CD4-positive, alpha-beta T cell treated with Interleukin-6 at 100 ng/mL for 8 hours (primary cell): ENCODE measurements at regions not wholly inside any gene's neighbourhood (a gene's known extent, or its start where the extent isn't known, plus 50 kb on each side); places are given as distances from the start of the nearest gene placed in this dataset.

ENCODE experiments used
- DNase-seq: peaks from one replicate; pipeline ENCODE4 v3.0.0-alpha.2; 2020; ENCODE audit warnings: mixed read lengths, low spot score

DNA sequence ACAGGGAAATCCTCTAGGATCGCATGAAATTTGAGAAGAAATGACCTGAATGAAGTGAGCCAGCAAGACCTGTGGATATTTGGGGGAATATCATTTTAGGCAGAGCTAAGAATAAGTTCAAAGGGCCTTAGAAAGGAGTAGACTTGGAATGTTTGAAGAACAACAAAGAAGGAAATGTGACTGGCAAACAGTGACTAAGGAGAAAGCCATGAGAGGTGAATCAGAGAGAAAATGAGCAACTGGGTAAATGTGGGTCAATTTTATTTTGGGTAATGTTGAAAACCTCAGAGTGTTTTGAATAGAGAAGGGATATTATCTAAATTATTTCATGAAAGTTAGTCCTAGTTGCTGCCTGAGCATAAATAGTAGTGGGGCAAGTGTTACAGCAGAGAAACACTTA, 672.8 kb downstream of the LMO4 start:
- DNase-seq = no peak

- no peak for DNase-seq
Measured at GRCh38 chr1:88003255-88003654, 674.6 kb downstream of the LMO4 start.

DNA sequence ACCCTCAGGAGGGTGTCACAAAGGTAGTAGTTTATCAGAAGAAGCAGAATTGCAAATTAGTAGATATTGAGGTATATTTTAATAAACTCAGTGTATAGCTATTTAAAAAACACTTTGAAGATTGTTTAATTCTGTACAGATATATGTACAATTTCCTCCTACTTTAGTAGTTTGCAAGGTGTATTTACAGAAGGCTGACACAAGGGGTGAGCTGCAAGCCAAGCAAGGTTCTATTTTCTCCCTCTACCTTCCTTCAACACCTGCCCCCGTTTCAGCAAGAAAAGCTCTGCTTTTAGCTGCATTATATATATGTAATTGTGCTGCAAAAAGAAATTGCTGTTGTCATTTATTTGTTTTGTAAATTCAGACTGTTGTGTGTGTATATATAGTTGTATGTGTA, 674.2 kb upstream of the PKN2 start:
- no peak for DNase-seq

DNA sequence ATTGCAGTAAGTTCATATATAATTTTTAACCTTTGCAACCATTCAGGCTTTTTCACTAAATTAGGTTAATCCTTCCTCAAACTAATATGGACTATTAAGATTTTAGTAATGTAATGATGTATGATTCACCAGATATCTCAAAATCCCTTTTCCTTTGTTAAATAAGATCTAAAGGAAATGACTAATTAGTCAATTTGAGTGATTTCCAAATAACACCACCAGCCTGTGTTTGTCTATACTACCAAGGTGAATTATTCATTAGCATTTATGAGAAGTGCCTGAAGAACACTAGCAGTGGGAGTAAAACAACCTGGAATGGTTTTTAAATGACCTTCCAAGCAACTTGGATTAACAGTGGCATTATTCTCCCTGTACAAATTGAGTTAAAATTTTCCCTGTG, 670.6 kb upstream of the PKN2 start:
- DNase-seq = no peak

DNA sequence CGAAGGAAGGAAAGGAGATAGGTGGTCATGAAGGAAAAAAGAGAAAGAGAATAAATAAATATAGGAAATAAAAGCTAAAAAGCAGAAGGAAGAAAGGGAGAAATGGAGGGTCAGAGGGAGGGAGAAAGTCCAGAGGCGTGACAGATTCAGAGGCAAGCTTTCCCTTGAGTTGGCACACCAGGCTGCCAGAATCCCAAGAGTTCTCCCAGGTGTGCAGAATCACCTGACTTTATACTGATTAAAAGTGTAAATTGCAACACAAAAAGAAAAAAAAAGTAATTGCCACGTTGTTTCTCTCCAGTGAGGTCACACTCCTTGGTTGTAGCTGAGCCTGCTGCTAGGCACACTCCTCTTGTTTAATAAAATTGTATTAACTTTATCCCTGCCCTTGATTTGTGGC, 669.9 kb upstream of the PKN2 start:
- DNase-seq = no peak

GRCh38 chr1:88016947-88017346, 667.1 kb upstream of the PKN2 start:
- DNase-seq = no peak

DNA sequence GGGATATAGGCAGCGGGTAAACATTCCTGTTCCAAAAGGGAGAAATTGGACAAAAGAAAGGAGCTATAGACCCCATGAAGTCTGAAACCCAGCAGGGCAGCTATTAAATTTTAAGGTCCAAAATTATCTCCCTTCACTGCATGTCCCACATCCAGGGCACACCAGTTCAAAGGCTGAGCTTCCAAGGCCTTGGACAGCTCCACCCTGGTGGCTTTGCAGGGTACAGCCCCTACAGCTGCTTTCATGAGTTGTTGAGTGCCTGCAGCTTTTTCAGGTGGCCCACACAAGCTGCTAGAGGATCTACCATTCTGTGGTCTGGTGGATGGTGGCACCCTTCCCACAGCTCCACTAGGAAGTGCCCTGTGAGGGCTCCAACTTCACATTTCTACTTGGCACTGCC, 662.5 kb upstream of the PKN2 start:
- no peak for DNase-seq

DNA sequence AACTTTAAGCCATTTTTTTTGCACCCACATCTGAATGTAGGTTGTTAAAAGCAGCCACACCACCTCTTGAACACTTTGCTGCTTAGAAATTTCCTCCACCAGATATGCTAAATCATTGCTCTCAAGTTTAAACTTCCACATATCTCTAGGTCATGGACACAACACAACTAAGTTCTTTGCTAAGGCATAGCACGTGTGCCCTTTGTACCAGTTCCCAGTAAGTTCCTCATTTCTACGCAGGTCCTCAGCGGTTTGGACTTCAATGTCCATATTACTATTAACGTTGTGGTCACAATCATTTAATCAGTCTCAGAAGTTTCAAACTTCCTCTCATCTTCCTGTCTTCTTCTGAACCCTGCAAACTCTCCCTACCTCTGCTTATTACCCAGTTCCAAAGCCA, 661.6 kb upstream of the PKN2 start:
- no peak for DNase-seq

DNA sequence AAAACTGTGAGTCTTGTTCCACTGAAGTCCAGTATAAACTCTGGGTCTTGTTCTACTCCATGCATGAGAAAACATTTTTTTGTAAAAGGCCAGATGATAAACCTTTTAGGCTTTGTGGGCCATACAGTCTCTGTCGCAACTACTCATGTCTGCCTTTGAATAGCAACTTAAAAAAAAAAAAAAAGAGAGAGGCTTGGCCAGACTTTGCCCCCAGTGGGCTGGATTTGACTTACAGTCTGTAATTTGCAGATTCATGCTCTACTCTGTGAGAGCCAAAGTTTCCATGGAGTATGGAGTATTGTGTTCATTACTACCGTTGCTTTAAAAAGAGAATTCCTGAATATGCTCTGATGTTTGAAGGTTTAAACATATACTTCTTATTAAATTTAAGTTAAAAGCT, 654.9 kb upstream of the PKN2 start:
- no peak for DNase-seq

DNA sequence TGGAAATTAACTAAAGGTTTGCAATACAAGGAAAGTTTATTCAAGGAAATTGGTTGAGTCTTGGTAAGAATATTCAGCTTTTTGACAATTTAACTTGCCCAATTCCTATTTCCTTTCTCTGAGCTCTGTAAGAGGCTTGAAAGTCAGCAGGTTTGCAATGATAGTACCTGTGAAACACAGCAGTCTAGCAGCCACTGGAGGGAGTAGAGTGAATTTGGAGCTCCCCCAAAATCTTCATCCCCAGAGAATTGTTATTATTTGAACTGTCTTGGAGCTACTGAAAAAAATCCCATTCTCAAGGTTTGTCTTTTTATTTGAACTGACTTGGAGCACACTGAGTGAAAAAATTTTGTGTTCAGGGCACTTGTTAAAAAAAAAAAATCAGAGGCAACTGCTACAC, 654.2 kb upstream of the PKN2 start:
- no peak for DNase-seq

DNA sequence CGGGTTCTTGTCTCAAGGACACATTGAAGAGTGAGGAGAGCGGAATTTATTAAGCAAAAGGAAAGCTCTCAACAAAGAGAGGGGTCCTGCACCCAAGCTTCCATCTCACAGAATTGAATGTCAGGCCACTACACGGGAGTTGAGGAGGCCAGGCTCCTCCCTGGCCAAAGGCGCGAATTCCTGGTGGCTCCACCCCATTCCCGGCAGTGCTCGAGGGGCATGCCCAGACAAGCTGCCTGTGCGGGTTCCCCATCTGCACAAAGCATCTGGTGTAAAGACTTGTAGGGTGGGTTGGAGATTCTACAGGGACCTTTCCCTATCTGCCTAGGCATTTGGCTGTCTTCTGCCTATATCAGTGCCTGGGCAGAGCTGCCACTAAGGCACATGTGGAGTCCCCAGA, 648.5 kb upstream of the PKN2 start:
- DNase-seq = no peak

- DNase-seq = no peak
Measured at GRCh38 chr1:88036345-88037014, 647.6 kb upstream of the PKN2 start.

GRCh38 chr1:88039240-88039639, 644.8 kb upstream of the PKN2 start:
- DNase-seq = no peak

- no peak for DNase-seq
Measured at GRCh38 chr1:88043834-88044233, 640.2 kb upstream of the PKN2 start.

DNA sequence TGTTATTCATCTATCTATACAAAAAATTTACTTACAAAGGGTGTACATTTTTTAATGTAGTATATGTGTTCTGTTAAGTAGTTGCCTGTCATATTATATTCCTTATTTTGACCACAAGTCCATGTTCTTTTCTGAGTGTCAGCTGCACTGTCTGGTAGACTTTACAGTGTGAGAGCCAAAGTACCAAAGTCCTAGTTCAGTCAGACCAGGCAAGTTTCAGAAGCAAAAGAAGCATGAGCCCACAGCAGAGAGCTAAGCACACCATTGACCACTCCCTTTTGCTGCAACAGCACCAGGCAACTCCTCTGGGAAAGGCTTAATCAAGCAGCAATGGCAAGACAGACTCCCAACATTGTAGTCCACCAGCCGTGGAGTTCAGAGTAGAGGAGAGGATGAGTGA, 631.9 kb upstream of the PKN2 start:
- DNase-seq = no peak

DNA sequence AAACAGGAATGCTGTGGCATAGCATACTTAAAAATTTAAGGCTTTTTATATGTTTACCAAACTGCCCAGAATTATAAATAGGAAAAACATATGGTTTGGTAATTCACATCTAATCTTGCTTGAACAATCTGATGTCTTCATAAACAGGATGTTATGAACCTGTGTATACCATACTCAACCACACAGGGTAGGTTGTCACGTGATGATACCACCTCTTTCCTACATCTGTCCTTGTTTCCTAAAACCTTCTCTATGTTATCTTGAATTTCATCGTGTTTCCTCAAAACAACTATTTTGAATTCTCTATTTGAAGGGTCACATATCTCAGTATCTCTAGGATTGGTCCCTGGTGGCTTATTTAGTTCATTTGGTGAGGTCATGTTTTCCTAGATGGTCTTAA, 631.0 kb upstream of the PKN2 start:
- no peak for DNase-seq

GRCh38 chr1:88056881-88057280, 627.2 kb upstream of the PKN2 start:
- no peak for DNase-seq

- DNase-seq = no peak
Measured at GRCh38 chr1:88058205-88058604, 625.9 kb upstream of the PKN2 start.

- no peak for DNase-seq
Measured at GRCh38 chr1:88060112-88060673, 623.9 kb upstream of the PKN2 start.

- no peak for DNase-seq
Measured at GRCh38 chr1:88060750-88061491, 623.2 kb upstream of the PKN2 start.

- no peak for DNase-seq
Measured at GRCh38 chr1:88061492-88062177, 622.4 kb upstream of the PKN2 start.

DNA sequence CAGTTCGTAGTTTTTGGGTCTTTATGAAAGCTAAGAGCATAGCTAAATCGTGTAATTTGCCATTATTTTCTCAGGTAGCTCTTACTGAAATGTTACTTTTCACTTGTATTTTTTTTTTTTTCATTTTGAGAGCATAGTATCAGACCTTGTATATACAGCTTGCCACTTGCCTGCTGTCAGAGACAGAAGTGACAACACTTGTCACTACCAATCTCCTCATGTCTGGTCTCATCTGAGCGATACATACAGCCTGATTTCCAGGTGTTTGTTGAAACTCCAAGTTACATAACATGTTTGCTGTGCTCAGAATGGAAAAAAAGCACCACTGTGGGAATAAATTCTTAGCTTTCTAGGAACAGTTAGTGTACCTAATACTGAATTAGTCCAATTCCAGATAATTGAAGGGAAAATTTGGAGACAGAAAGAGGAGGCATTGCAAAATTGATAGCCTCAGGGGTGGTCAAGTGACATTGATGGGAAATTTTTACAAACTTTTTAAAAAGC, 621.4 kb upstream of the PKN2 start:
- DNase-seq = no peak

- DNase-seq = no peak
Measured at GRCh38 chr1:88063605-88064004, 620.5 kb upstream of the PKN2 start.
